ENCODE measurements at regions not wholly inside any gene's neighbourhood (a gene's known extent, or its start where the extent isn't known, plus 50 kb on each side); places are given as distances from the start of the nearest gene placed in this dataset.

GRCh38 chr2:31725444-31725843 is 144.7 kb upstream of the SRD5A2 start:
- TF ChIP-seq CTCF (IDR thresholded peaks at IDR 0.05) (no peak), EP300 (IDR thresholded peaks at IDR 0.05) (no peak), POLR2A (IDR thresholded peaks at IDR 0.05) (no peak)
